Tibial nerve (tissue), 4 donors: ENCODE measurements at regions not wholly inside any gene's neighbourhood (a gene's known extent, or its start where the extent isn't known, plus 50 kb on each side); places are given as distances from the start of the nearest gene placed in this dataset.

Experiments used
- CTCF ChIP-seq, 5 experiments: fragments of 200-600 bp in 3 of 5; fragments of 450-650 bp in 2 of 5; sonication (generic) in 3 of 5; IDR thresholded peaks; one replicate each; pipeline ENCODE4 v1.5.1; 2016 to 2019; ENCODE audit warnings: antibody characterized with exemption in 5 of 5, mild to moderate bottlenecking in 3 of 5, moderate library complexity in 2 of 5
- EP300 ChIP-seq, 2 donors: sonication (generic); formaldehyde crosslinking; IDR thresholded peaks; one replicate each; pipeline ENCODE4 v1.6.1; 2017; ENCODE audit warnings: antibody characterized with exemption in 2 of 2, mild to moderate bottlenecking in 1 of 2

- TF ChIP-seq CTCF (IDR thresholded peaks at IDR 0.05) (no peak), EP300 (IDR thresholded peaks at IDR 0.05) (no peak)
Measured at GRCh38 chr2:192298664-192299063, 103.9 kb upstream of the TMEFF2 start.
